ENCODE measurements at regions not wholly inside any gene's neighbourhood (a gene's known extent, or its start where the extent isn't known, plus 50 kb on each side); places are given as distances from the start of the nearest gene placed in this dataset.

GRCh38 chr3:72652395-72652794 is 195.8 kb downstream of the SHQ1 start:
- TF ChIP-seq POLR2A (IDR thresholded peaks at IDR 0.05) = no peak
- no peak for TF ChIP-seq CTCF (IDR thresholded peaks at IDR 0.05)

All from right lobe of liver (tissue), 4 donors.